ENCODE measurements at regions not wholly inside any gene's neighbourhood (a gene's known extent, or its start where the extent isn't known, plus 50 kb on each side); places are given as distances from the start of the nearest gene placed in this dataset.
"Not testable (repeated sequence)": the region's sequence is repeated elsewhere in the genome, so short reads cannot be mapped to it uniquely, and the experiment has no call there.

- Histone ChIP-seq H3K27me3 (ENCODE audit: control insufficient read depth in 1 of 2, insufficient read depth in 2 of 2, low read length in 2 of 2) (no peaks in the 10 kb centered on the region), H3K4me3 (ENCODE audit: low read depth in 1 of 2, low read length in 2 of 2) (no peak overlapping the region), H3K9me3 (ENCODE audit: control insufficient read depth in 2 of 2, insufficient read depth in 1 of 2, low read depth in 1 of 2, low read length in 1 of 2) (peaks cover 0 to 4% of the 10 kb centered on the region in 2 donors), H3K36me3 (ENCODE audit: control insufficient read depth in 2 of 2, insufficient read depth in 2 of 2, low read length in 1 of 2) (no peaks in the 10 kb centered on the region), H3K4me1 (ENCODE audit: control insufficient read depth in 2 of 2, insufficient read depth in 2 of 2, low read length in 1 of 2) (no peaks in the 10 kb centered on the region), H3K27ac (ENCODE audit: low read depth in 2 of 2, low read length in 1 of 2) (no peak overlapping the region)
- 71 to 75% methylated on average over 5 of the region's 5 CpGs for WGBS, 2 donors
Measured at GRCh38 chr20:24850176-24850575, 98.9 kb upstream of the CST7 start.

GRCh38 chr20:24851346-24852019 lies 97.6 kb upstream of the CST7 start:
- Histone ChIP-seq H3K4me1 (ENCODE audit: control insufficient read depth in 2 of 2, insufficient read depth in 2 of 2, low read length in 1 of 2) (no peaks in the 10 kb centered on the region), H3K27me3 (ENCODE audit: control insufficient read depth in 1 of 2, insufficient read depth in 2 of 2, low read length in 2 of 2) (no peaks in the 10 kb centered on the region), H3K36me3 (ENCODE audit: control insufficient read depth in 2 of 2, insufficient read depth in 2 of 2, low read length in 1 of 2) (no peaks in the 10 kb centered on the region), H3K27ac (ENCODE audit: low read depth in 2 of 2, low read length in 1 of 2) (no peak overlapping the region), H3K4me3 (ENCODE audit: low read depth in 1 of 2, low read length in 2 of 2) (no peak overlapping the region), H3K9me3 (ENCODE audit: control insufficient read depth in 2 of 2, insufficient read depth in 1 of 2, low read depth in 1 of 2, low read length in 1 of 2) (peaks cover 0 to 4% of the 10 kb centered on the region in 2 donors)
- WGBS, 2 donors, result 75 to 79% methylated on average over 3 of the region's 3 CpGs

GRCh38 chr20:24853916-24854315 lies 95.2 kb upstream of the CST7 start:
- 45 to 70% methylated on average over 1 of the region's 1 CpG for WGBS, 2 donors
- no peaks in the 10 kb centered on the region for H3K36me3 ChIP-seq (ENCODE audit: control insufficient read depth in 2 of 2, insufficient read depth in 2 of 2, low read length in 1 of 2)
- no peak overlapping the region for H3K4me3 ChIP-seq (ENCODE audit: low read depth in 1 of 2, low read length in 2 of 2)
- H3K27me3 ChIP-seq (ENCODE audit: control insufficient read depth in 1 of 2, insufficient read depth in 2 of 2, low read length in 2 of 2), result no peaks in the 10 kb centered on the region
- H3K27ac ChIP-seq (ENCODE audit: low read depth in 2 of 2, low read length in 1 of 2), result no peak overlapping the region
- no peaks in the 10 kb centered on the region for H3K4me1 ChIP-seq (ENCODE audit: control insufficient read depth in 2 of 2, insufficient read depth in 2 of 2, low read length in 1 of 2)
- peaks cover 0 to 6% of the 10 kb centered on the region in 2 donors for H3K9me3 ChIP-seq (ENCODE audit: control insufficient read depth in 2 of 2, insufficient read depth in 1 of 2, low read depth in 1 of 2, low read length in 1 of 2)

GRCh38 chr20:24855848-24856247 lies 93.2 kb upstream of the CST7 start:
- Histone ChIP-seq H3K27me3 (ENCODE audit: control insufficient read depth in 1 of 2, insufficient read depth in 2 of 2, low read length in 2 of 2) (no peaks in the 10 kb centered on the region), H3K4me3 (ENCODE audit: low read depth in 1 of 2, low read length in 2 of 2) (no peak overlapping the region), H3K9me3 (ENCODE audit: control insufficient read depth in 2 of 2, insufficient read depth in 1 of 2, low read depth in 1 of 2, low read length in 1 of 2) (peaks cover 0 to 6% of the 10 kb centered on the region in 2 donors), H3K4me1 (ENCODE audit: control insufficient read depth in 2 of 2, insufficient read depth in 2 of 2, low read length in 1 of 2) (no peaks in the 10 kb centered on the region), H3K27ac (ENCODE audit: low read depth in 2 of 2, low read length in 1 of 2) (no peak overlapping the region), H3K36me3 (ENCODE audit: control insufficient read depth in 2 of 2, insufficient read depth in 2 of 2, low read length in 1 of 2) (no peaks in the 10 kb centered on the region)
- WGBS, 2 donors, result 76 to 85% methylated on average over 1 of the region's 1 CpG

GRCh38 chr20:24858500-24858899 lies 90.6 kb upstream of the CST7 start:
- H3K4me1 ChIP-seq (ENCODE audit: control insufficient read depth in 2 of 2, insufficient read depth in 2 of 2, low read length in 1 of 2); H3K36me3 ChIP-seq (ENCODE audit: control insufficient read depth in 2 of 2, insufficient read depth in 2 of 2, low read length in 1 of 2); H3K27ac ChIP-seq (ENCODE audit: low read depth in 2 of 2, low read length in 1 of 2); H3K9me3 ChIP-seq (ENCODE audit: control insufficient read depth in 2 of 2, insufficient read depth in 1 of 2, low read depth in 1 of 2, low read length in 1 of 2); H3K27me3 ChIP-seq (ENCODE audit: control insufficient read depth in 1 of 2, insufficient read depth in 2 of 2, low read length in 2 of 2); H3K4me3 ChIP-seq (ENCODE audit: low read depth in 1 of 2, low read length in 2 of 2): not testable (repeated sequence)
- WGBS, 2 donors, result 85 to 86% methylated on average over 9 of the region's 9 CpGs

- Histone ChIP-seq H3K27ac (ENCODE audit: low read depth in 2 of 2, low read length in 1 of 2) (no peak overlapping the region), H3K4me1 (ENCODE audit: control insufficient read depth in 2 of 2, insufficient read depth in 2 of 2, low read length in 1 of 2) (no peaks in the 10 kb centered on the region), H3K9me3 (ENCODE audit: control insufficient read depth in 2 of 2, insufficient read depth in 1 of 2, low read depth in 1 of 2, low read length in 1 of 2) (peaks cover 0 to 6% of the 10 kb centered on the region in 2 donors), H3K4me3 (ENCODE audit: low read depth in 1 of 2, low read length in 2 of 2) (no peak overlapping the region), H3K27me3 (ENCODE audit: control insufficient read depth in 1 of 2, insufficient read depth in 2 of 2, low read length in 2 of 2) (no peaks in the 10 kb centered on the region), H3K36me3 (ENCODE audit: control insufficient read depth in 2 of 2, insufficient read depth in 2 of 2, low read length in 1 of 2) (no peaks in the 10 kb centered on the region)
- WGBS, 2 donors, result 90 to 94% methylated on average over 8 of the region's 8 CpGs
Measured at GRCh38 chr20:24859539-24859938, 89.5 kb upstream of the CST7 start.

GRCh38 chr20:24862186-24862585 lies 86.9 kb upstream of the CST7 start:
- Histone ChIP-seq H3K27ac (ENCODE audit: low read depth in 2 of 2, low read length in 1 of 2) (no peak overlapping the region), H3K4me3 (ENCODE audit: low read depth in 1 of 2, low read length in 2 of 2) (no peak overlapping the region), H3K27me3 (ENCODE audit: control insufficient read depth in 1 of 2, insufficient read depth in 2 of 2, low read length in 2 of 2) (no peaks in the 10 kb centered on the region), H3K4me1 (ENCODE audit: control insufficient read depth in 2 of 2, insufficient read depth in 2 of 2, low read length in 1 of 2) (no peaks in the 10 kb centered on the region), H3K36me3 (ENCODE audit: control insufficient read depth in 2 of 2, insufficient read depth in 2 of 2, low read length in 1 of 2) (no peaks in the 10 kb centered on the region), H3K9me3 (ENCODE audit: control insufficient read depth in 2 of 2, insufficient read depth in 1 of 2, low read depth in 1 of 2, low read length in 1 of 2) (peaks cover 0 to 9% of the 10 kb centered on the region in 2 donors)
- WGBS, 2 donors, result 76 to 83% methylated on average over 4 of the region's 4 CpGs

- Histone ChIP-seq H3K27ac (ENCODE audit: low read depth in 2 of 2, low read length in 1 of 2) (no peak overlapping the region), H3K4me1 (ENCODE audit: control insufficient read depth in 2 of 2, insufficient read depth in 2 of 2, low read length in 1 of 2) (no peaks in the 10 kb centered on the region), H3K36me3 (ENCODE audit: control insufficient read depth in 2 of 2, insufficient read depth in 2 of 2, low read length in 1 of 2) (no peaks in the 10 kb centered on the region), H3K9me3 (ENCODE audit: control insufficient read depth in 2 of 2, insufficient read depth in 1 of 2, low read depth in 1 of 2, low read length in 1 of 2) (peaks cover 0 to 7% of the 10 kb centered on the region in 2 donors), H3K4me3 (ENCODE audit: low read depth in 1 of 2, low read length in 2 of 2) (no peak overlapping the region), H3K27me3 (ENCODE audit: control insufficient read depth in 1 of 2, insufficient read depth in 2 of 2, low read length in 2 of 2) (no peaks in the 10 kb centered on the region)
- 54 to 62% methylated on average over 6 of the region's 6 CpGs for whole genome bisulfite sequencing, 2 donors
Measured at GRCh38 chr20:24862606-24863005, 86.5 kb upstream of the CST7 start.

GRCh38 chr20:24863356-24863755 lies 85.7 kb upstream of the CST7 start:
- Histone ChIP-seq H3K36me3 (ENCODE audit: control insufficient read depth in 2 of 2, insufficient read depth in 2 of 2, low read length in 1 of 2) (no peaks in the 10 kb centered on the region), H3K27ac (ENCODE audit: low read depth in 2 of 2, low read length in 1 of 2) (no peak overlapping the region), H3K9me3 (ENCODE audit: control insufficient read depth in 2 of 2, insufficient read depth in 1 of 2, low read depth in 1 of 2, low read length in 1 of 2) (peaks cover 0 to 7% of the 10 kb centered on the region in 2 donors), H3K27me3 (ENCODE audit: control insufficient read depth in 1 of 2, insufficient read depth in 2 of 2, low read length in 2 of 2) (no peaks in the 10 kb centered on the region), H3K4me3 (ENCODE audit: low read depth in 1 of 2, low read length in 2 of 2) (no peak overlapping the region), H3K4me1 (ENCODE audit: control insufficient read depth in 2 of 2, insufficient read depth in 2 of 2, low read length in 1 of 2) (no peaks in the 10 kb centered on the region)
- WGBS, 2 donors, result 43 to 81% methylated on average over 2 of the region's 2 CpGs

- Histone ChIP-seq H3K9me3 (ENCODE audit: control insufficient read depth in 2 of 2, insufficient read depth in 1 of 2, low read depth in 1 of 2, low read length in 1 of 2) (peaks cover 0 to 7% of the 10 kb centered on the region in 2 donors), H3K36me3 (ENCODE audit: control insufficient read depth in 2 of 2, insufficient read depth in 2 of 2, low read length in 1 of 2) (no peaks in the 10 kb centered on the region), H3K4me1 (ENCODE audit: control insufficient read depth in 2 of 2, insufficient read depth in 2 of 2, low read length in 1 of 2) (no peaks in the 10 kb centered on the region), H3K27ac (ENCODE audit: low read depth in 2 of 2, low read length in 1 of 2) (no peak overlapping the region), H3K4me3 (ENCODE audit: low read depth in 1 of 2, low read length in 2 of 2) (no peak overlapping the region), H3K27me3 (ENCODE audit: control insufficient read depth in 1 of 2, insufficient read depth in 2 of 2, low read length in 2 of 2) (no peaks in the 10 kb centered on the region)
- WGBS, 2 donors, result 82 to 87% methylated on average over 1 of the region's 1 CpG
Measured at GRCh38 chr20:24866008-24866407, 83.1 kb upstream of the CST7 start.
